Gastroesophageal sphincter (tissue), 3 donors: ENCODE measurements at regions not wholly inside any gene's neighbourhood (a gene's known extent, or its start where the extent isn't known, plus 50 kb on each side); places are given as distances from the start of the nearest gene placed in this dataset.

ENCODE experiments used
- CTCF ChIP-seq, 4 experiments: fragments of 200-600 bp in 2 of 4; fragments of 450-650 bp in 2 of 4; sonication (generic) in 1 of 4; IDR thresholded peaks; one replicate each; pipeline ENCODE4 v1.5.1; 2017 to 2019; ENCODE audit warnings: antibody characterized with exemption in 4 of 4, mild to moderate bottlenecking in 2 of 4, moderate library complexity in 2 of 4
- POLR2A ChIP-seq, 2 donors: fragments of 450-650 bp; IDR thresholded peaks; one replicate each; pipeline ENCODE4 v1.6.1; 2017; ENCODE audit warnings: antibody characterized with exemption in 2 of 2, mild to moderate bottlenecking in 2 of 2, moderate library complexity in 1 of 2

- TF ChIP-seq CTCF (IDR thresholded peaks at IDR 0.05) (no peak), POLR2A (IDR thresholded peaks at IDR 0.05) (no peak)
Observed at GRCh38 chr2:18055290-18055689, 176.8 kb downstream of the KCNS3 start.
